Fibroblast of peridontal ligament (primary cell): ENCODE measurements at regions not wholly inside any gene's neighbourhood (a gene's known extent, or its start where the extent isn't known, plus 50 kb on each side); places are given as distances from the start of the nearest gene placed in this dataset.

Experiments used
- DNase-seq: peaks from one replicate; pipeline ENCODE4 v3.0.0-alpha.2; 2010; ENCODE audit errors: extremely low read depth

DNA sequence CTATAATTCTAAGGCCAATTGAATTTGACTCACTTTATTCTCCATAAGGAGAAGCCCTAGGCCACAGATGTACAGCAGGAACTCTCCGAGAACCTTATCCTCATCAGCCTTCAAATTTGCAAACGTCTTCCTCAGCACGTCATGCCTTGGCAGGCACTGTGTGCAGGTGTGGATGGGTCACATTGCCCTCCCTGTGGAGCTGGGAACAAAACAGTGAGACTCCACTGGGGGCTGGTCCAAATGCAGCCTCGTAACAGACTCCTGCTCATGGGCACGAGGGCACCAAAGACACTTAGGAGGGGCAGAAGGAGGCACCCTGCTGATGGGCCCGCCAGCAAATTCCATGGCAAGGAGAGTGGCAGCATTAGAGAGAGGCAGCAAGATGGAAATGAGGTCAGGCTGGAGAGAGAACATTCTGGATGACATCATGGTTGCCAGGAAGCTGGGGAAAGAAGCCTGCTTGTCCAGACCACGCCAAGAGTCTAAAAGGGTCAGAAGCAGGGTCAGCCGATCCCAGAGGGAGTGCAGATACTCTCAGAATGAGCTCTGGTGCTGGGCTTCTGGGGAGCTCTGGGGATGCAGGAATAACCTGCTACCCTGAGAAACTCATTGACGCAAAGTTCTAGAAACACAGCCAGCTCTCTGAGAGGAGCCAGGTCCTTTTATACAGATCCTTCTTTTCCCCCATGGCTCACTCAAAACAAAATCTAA is 242.2 kb downstream of the B3GLCT start:
- peak; percentile 16 for DNase-seq

GRCh38 chr13:31442571-31442970 is 242.8 kb downstream of the B3GLCT start:
- DNase-seq, result no peak

DNA sequence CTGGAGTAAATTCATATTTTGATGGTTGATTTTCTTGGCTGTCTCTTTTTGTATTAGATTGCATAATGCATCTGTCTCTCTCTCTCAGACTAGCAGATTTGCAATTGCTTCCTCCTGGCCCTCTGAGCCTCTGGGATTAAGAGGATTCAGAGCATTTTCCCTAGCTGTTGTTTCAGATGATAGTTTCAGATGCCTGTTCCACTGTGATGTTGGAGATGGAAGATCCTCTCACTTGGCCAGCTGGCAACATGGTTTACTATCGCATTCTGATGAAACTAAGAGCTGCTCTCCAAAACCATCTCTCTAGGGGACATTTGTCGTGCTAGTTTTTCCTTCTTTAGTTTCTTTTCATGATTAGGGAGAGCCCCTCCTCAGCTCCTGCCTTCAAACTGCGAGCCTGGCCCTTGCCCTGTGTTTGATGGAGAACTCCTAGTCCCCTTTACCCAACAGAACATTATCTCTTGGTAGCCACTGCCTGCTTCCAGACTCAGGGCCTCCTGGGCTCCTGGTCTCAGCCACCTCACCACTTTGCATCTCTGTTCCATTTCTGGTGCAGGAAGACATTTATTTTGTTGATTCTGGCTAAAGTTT is 244.6 kb downstream of the B3GLCT start:
- DNase-seq, result peak; percentile 54

GRCh38 chr13:31452525-31452924 is 252.8 kb downstream of the B3GLCT start:
- no peak for DNase-seq

GRCh38 chr13:31455581-31455980 is 255.8 kb downstream of the B3GLCT start:
- no peak for DNase-seq

DNA sequence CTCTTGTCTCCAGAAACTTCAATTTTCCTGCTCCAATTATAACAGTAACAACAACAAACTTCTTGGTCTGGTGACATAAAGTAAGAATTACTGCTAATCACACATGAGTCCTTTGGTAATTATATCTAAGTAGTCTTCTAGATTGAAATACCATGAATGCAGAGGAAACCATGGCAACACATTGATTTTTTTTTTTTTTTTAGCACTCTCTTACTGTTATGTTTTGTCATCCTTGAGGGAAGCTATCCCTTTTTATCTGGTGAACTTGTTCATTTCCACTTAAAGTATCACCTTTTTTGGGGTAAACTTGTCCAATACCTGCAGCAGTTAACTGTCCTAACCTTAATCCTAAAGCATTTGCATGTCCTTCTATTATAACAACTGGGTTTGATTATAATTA is 256.3 kb downstream of the B3GLCT start:
- DNase-seq, result no peak

- DNase-seq, result no peak
These were observed 260.3 kb downstream of the B3GLCT start for GRCh38 chr13:31460061-31460460.

- no peak for DNase-seq
These were observed 262.1 kb downstream of the B3GLCT start for GRCh38 chr13:31461923-31462322.

GRCh38 chr13:31462766-31463165 is 263.0 kb downstream of the B3GLCT start:
- DNase-seq, result no peak

DNA sequence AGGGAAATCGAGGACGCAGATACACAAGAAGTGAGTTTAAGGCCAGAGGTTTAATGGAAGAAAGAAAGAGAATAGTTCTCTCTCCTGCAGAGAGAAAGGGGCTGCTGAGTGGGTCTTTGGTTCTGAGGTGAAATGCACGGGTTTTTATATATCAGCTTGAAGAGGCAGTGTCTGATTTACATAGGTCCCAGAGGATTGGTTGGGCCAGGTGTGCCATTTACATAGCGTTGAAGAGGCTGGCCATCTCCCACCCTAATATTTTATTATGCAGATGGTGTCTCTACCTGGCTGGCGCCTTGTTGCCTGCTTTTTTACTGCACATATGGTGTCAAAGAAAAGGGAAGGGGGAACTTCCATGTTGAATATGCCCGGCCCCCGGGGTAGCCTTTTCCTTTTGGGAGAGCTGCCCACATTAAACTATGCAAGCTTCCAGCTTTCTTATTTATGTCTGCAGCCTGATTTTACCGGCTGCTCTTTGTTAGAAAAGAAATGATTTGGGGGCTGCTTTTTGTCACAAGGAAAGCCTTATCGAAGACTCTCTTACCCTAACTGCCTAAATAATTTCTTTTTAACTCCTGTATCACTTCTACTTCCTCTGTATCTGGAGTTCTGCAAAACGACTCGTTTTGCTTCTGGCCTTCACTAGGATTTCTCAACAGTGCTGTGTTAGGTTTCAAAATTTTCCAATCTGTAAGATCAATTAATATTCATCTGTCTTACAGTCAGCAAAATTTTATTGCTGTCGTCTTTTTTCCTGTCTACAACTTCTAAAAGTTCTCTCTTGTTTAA is 268.5 kb downstream of the B3GLCT start:
- no peak for DNase-seq

GRCh38 chr13:31469377-31469776 is 269.6 kb downstream of the B3GLCT start:
- no peak for DNase-seq

- peak; percentile 94 for DNase-seq
These were observed 263.1 kb upstream of the RXFP2 start for GRCh38 chr13:31476266-31476665.

- DNase-seq, result peak; percentile 65
These were observed 262.6 kb upstream of the RXFP2 start for GRCh38 chr13:31476753-31477152.

GRCh38 chr13:31477961-31478360 is 261.4 kb upstream of the RXFP2 start:
- DNase-seq, result peak; percentile 93

- DNase-seq, result peak; percentile 55
These were observed 254.1 kb upstream of the RXFP2 start for GRCh38 chr13:31485183-31485582.

- DNase-seq, result peak; percentile 76
These were observed 253.7 kb upstream of the RXFP2 start for GRCh38 chr13:31485651-31486051.

- no peak for DNase-seq
These were observed 244.0 kb upstream of the RXFP2 start for GRCh38 chr13:31495336-31495735.

GRCh38 chr13:31499274-31499673 is 240.1 kb upstream of the RXFP2 start:
- no peak for DNase-seq

DNA sequence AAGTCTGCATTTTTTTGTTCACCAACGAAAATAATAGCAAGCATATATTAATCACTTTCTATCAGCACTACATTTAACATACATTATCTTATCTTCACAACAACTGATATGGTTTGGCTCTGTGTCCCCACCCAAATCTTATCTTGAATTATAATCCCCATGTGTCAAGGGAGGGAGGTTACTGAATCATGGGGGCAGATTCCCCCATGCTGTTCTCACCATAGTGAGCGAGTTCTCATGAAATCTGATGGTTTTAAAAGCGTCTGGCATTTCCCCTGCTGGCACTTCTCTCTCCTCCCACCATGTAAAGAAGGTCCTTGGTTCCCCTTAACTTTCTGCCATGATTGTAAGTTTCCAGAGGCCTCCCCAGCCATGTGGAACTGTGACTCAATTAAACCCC is 235.7 kb upstream of the RXFP2 start:
- DNase-seq, result no peak

GRCh38 chr13:31504918-31505317 is 234.4 kb upstream of the RXFP2 start:
- no peak for DNase-seq

- no peak for DNase-seq
These were observed 227.0 kb upstream of the RXFP2 start for GRCh38 chr13:31512331-31512730.

DNA sequence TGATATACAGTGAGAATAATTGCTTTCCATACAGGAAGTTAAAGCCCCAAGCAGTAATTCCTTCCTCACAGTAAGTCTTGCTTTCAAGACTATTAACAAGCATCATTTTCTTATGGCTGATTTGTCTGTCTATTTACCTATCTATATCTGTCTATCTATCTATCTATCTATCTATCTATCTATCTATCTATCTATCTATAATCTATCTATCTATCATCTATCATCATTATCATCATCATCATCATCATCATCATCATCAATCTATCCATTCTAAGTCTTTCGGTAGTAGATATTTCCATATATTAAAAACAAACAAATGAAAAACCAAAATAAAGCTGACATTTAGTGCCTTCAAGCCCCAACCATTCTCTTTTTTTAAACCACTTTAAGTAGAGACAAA is 224.4 kb upstream of the RXFP2 start:
- DNase-seq, result no peak

DNA sequence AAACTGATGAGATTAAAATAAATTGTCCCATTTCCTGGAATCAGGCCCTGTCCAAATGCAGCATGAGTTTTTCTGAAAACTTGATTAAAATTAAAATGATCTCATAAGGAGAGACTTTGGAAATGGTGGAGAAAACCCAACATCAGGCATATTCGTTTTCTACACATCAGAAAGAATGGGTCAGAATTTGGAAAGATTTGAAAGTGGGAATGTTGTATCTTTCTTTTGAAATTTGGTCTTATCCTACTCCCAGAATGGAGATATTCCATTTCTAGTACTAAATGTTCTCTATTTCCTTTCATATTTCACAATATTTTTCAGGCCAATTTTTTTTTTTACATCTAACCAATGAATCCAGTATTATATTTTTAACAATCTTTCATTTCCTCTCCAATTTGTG is 223.9 kb upstream of the RXFP2 start:
- DNase-seq, result no peak
